ENCODE measurements at regions not wholly inside any gene's neighbourhood (a gene's known extent, or its start where the extent isn't known, plus 50 kb on each side); places are given as distances from the start of the nearest gene placed in this dataset.
A peak's percentile ranks its signal among the peaks of the same experiment; 100 is the strongest.

DNA sequence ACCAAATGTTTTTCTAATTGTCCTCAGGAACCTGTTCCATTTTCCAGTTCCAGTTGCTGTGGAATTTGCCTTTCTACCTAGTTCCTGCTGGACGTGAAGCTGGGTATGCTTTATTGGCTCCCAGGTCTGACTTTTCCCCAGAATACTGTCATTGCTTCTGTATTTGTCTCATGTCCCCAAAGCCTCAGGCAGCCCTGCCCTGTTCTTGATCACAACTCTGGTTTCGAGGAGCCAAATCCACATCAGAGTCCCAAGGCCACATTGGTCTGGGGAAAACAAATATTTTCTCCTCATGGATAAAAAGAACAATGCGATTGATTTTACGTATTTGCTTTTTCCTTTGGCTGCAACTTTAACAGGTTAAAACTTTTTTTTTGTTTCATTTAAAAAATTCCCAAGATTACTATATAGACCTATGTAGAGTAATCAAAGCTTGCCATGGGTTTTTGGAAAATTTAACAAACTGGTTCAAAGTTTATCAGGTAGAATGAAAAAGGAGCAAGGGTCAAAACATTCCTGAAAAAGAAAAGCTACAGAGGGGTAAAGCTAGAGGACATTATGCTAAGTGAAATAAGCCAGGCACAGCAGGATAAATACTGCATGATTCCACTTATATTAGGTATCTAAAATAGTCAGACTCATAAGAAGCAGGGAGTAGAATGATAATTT is 85.2 kb downstream of the MDH1 start:
- H3K36me3 Mint-ChIP-seq: peaks cover 0 to 4% (median 0%) of the 10 kb centered on the region in 3 donors
- POLR2A ChIA-PET: no interaction called here
- H3K9me3 Mint-ChIP-seq: peaks cover 0 to 8% (median 0%) of the 10 kb centered on the region in 9 donors
- no peak overlapping the region for H3K4me3 Mint-ChIP-seq
- DNase-seq: no peak
- H3K4me1 Mint-ChIP-seq: peaks cover 8 to 31% (median 13%) of the 10 kb centered on the region in 4 donors
- peaks cover 10 to 30% (median 18%) of the 10 kb centered on the region in 5 donors for H3K27me3 Mint-ChIP-seq
- H3K27ac Mint-ChIP-seq: no peak overlapping the region
- ATAC-seq: no peak

- H3K27ac Mint-ChIP-seq: peak overlapping the region in 1 of 10 donors; percentile 12
Observed at GRCh38 chr2:63675026-63675425, 86.3 kb downstream of the MDH1 start.

GRCh38 chr2:63676135-63676534 is 87.4 kb downstream of the MDH1 start:
- no peak overlapping the region for H3K27ac Mint-ChIP-seq

More at GRCh38 chr2:63675026-63675425, 86.3 kb downstream of the MDH1 start:
- ATAC-seq (no peak), DNase-seq (no peak)
- Mint-ChIP-seq H3K9me3 (peaks cover 0 to 8% (median 0%) of the 10 kb centered on the region in 9 donors), H3K27me3 (peaks cover 12 to 28% (median 18%) of the 10 kb centered on the region in 5 donors), H3K4me1 (peaks cover 8 to 34% (median 13%) of the 10 kb centered on the region in 4 donors), H3K4me3 (no peak overlapping the region), H3K36me3 (peaks cover 0 to 4% (median 0%) of the 10 kb centered on the region in 3 donors)
- POLR2A ChIA-PET: interaction anchor here (0.7 kb wide), 1 partner anchor 79 kb away, joined by 5 read pairs; no protein-coding TSS in a partner anchor

DNA sequence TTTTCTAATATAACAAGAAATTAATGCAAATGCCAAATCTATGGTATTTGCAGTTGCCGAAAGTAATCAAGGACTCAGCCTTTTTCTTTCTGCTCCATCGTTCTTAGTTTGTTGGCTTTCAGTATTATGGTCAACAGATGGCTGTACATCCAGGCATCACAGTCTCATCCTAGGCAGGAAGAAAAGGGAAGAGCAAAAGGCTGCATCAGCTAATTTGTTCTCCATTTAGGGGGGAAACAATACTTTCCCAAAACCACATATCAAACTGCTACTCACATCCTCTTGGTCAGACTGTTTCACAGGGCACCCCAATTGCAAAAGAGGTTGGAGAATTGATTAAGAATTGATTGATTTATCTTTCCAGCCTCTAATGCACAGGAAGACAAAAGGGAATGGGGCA is 89.3 kb downstream of the MDH1 start:
- POLR2A ChIA-PET: no interaction called here
- ATAC-seq: no peak
- Mint-ChIP-seq H3K27me3 (peaks cover 5 to 14% (median 9%) of the 10 kb centered on the region in 5 donors), H3K4me1 (peaks cover 8 to 34% (median 13%) of the 10 kb centered on the region in 4 donors), H3K9me3 (peaks cover 0 to 8% (median 0%) of the 10 kb centered on the region in 9 donors), H3K4me3 (no peak overlapping the region), H3K36me3 (peaks cover 0 to 6% (median 0%) of the 10 kb centered on the region in 3 donors), H3K27ac (peak overlapping the region in 1 of 10 donors; percentile 73)
- DNase-seq: no peak

More at GRCh38 chr2:63676135-63676534, 87.4 kb downstream of the MDH1 start:
- Mint-ChIP-seq H3K4me3 (peak overlapping the region in 3 of 10 donors; percentile 33 to 51 (median 43)), H3K27me3 (peaks cover 8 to 19% (median 11%) of the 10 kb centered on the region in 5 donors), H3K9me3 (peaks cover 0 to 8% (median 0%) of the 10 kb centered on the region in 9 donors), H3K4me1 (peaks cover 8 to 34% (median 13%) of the 10 kb centered on the region in 4 donors), H3K36me3 (peaks cover 0 to 4% (median 0%) of the 10 kb centered on the region in 3 donors)
- DNase-seq (no peak), ATAC-seq (no peak)
- POLR2A ChIA-PET: no interaction called here

DNA sequence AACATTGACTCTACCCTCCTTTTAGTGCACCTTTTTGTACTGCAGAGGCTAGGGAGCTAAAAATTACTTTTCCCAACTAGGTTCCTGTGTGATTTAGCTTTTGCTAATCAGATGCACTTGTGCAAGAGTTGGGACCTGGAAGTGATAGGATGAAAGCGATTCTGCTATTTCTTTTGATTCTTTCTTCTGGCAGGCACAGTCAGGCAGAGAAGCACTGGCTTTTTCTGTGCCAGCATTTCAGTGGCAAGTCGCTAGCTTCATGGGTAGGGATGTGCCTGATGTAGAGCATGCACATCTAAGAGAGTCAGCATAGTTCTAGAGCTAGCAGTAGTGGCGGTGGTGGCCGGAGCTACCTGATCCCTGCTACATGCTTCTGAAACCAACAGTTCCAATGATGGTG is 89.8 kb downstream of the MDH1 start:
- DNase-seq (no peak), ATAC-seq (no peak)
- H3K27me3 Mint-ChIP-seq: peaks cover 4 to 9% (median 5%) of the 10 kb centered on the region in 5 donors
- POLR2A ChIA-PET: no interaction called here
- H3K9me3 Mint-ChIP-seq: peaks cover 0 to 8% (median 0%) of the 10 kb centered on the region in 9 donors
- H3K4me1 Mint-ChIP-seq: peaks cover 8 to 34% (median 13%) of the 10 kb centered on the region in 4 donors
- peak overlapping the region in 1 of 10 donors; percentile 73 for H3K27ac Mint-ChIP-seq
- H3K36me3 Mint-ChIP-seq: peaks cover 0 to 4% (median 0%) of the 10 kb centered on the region in 3 donors
- no peak overlapping the region for H3K4me3 Mint-ChIP-seq

- H3K27ac Mint-ChIP-seq: no peak overlapping the region
- H3K36me3 Mint-ChIP-seq: peaks cover 0 to 4% (median 0%) of the 10 kb centered on the region in 3 donors
- no peak for DNase-seq
- ATAC-seq: no peak
- H3K4me1 Mint-ChIP-seq: peaks cover 8 to 34% (median 13%) of the 10 kb centered on the region in 4 donors
- peaks cover under 1 to 9% (median 5%) of the 10 kb centered on the region in 5 donors for H3K27me3 Mint-ChIP-seq
- POLR2A ChIA-PET: no interaction called here
- H3K9me3 Mint-ChIP-seq: peaks cover 0 to 8% (median 0%) of the 10 kb centered on the region in 9 donors
- H3K4me3 Mint-ChIP-seq: no peak overlapping the region
Observed at GRCh38 chr2:63679252-63679855, 90.6 kb downstream of the MDH1 start.

- peaks cover 0 to 4% (median 0%) of the 10 kb centered on the region in 3 donors for H3K36me3 Mint-ChIP-seq
- H3K27me3 Mint-ChIP-seq: peaks cover 0 to 9% (median 5%) of the 10 kb centered on the region in 5 donors
- DNase-seq (no peak), ATAC-seq (no peak)
- H3K4me3 Mint-ChIP-seq: no peak overlapping the region
- POLR2A ChIA-PET: no interaction called here
- peaks cover 0 to 8% (median 0%) of the 10 kb centered on the region in 9 donors for H3K9me3 Mint-ChIP-seq
- H3K27ac Mint-ChIP-seq: no peak overlapping the region
- H3K4me1 Mint-ChIP-seq: peaks cover 6 to 34% (median 13%) of the 10 kb centered on the region in 4 donors
Observed at GRCh38 chr2:63680455-63680854, 91.7 kb downstream of the MDH1 start.

- H3K4me1 Mint-ChIP-seq: peaks cover 6 to 24% (median 9%) of the 10 kb centered on the region in 4 donors
- H3K27ac Mint-ChIP-seq: peak overlapping the region in 1 of 10 donors; percentile 5
- H3K4me3 Mint-ChIP-seq: no peak overlapping the region
- peaks cover 0 to 9% (median 5%) of the 10 kb centered on the region in 5 donors for H3K27me3 Mint-ChIP-seq
- DNase-seq: no peak
- ATAC-seq: no peak
- peaks cover 0 to 6% (median 0%) of the 10 kb centered on the region in 9 donors for H3K9me3 Mint-ChIP-seq
- H3K36me3 Mint-ChIP-seq: peaks cover 0 to 4% (median 0%) of the 10 kb centered on the region in 3 donors
- POLR2A ChIA-PET: no interaction called here
Observed at GRCh38 chr2:63681896-63682295, 93.1 kb downstream of the MDH1 start.

DNA sequence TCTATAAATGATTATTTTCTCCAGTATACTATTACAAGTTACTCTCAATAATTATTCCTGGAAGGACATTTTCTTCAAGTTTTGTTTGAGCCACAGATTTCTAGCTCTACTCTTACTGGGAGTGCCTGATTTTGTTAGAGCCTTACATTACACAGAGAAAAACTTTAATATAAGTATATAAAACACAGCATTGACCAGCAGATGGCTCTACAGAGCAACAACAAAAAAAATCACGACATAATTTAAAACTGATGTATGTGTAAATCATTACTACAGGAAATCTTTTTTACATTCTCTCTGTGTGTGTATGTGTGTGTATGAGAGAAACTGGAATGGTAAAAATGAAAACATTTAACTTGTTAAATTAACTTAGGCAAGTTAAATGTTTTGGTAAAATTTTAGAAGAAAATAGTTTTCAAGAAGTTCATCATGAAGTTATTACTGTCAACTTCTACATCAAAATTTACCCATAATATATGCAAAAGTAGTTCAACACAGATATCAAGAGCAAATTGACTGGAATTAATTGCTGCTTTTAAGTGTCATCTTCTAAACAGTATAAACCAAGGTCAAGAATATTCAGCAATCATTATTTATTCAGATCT is 103.3 kb downstream of the MDH1 start:
- H3K27ac Mint-ChIP-seq: no peak overlapping the region
- ATAC-seq (peak; percentile 51 to 56), DNase-seq (peak in 7 of 10 donors; percentile 11 to 60 (median 30))
- H3K4me1 Mint-ChIP-seq: peaks cover 0 to 3% (median 0%) of the 10 kb centered on the region in 4 donors
- H3K4me3 Mint-ChIP-seq: no peak overlapping the region
- no peaks in the 10 kb centered on the region for H3K27me3 Mint-ChIP-seq
- POLR2A ChIA-PET: interaction anchor here (0.6 kb wide), 1 partner anchor 169 kb away, joined by 4 read pairs; no protein-coding TSS in a partner anchor
- no peaks in the 10 kb centered on the region for H3K36me3 Mint-ChIP-seq
- H3K9me3 Mint-ChIP-seq: no peaks in the 10 kb centered on the region

GRCh38 chr2:63695583-63695982 is 106.8 kb downstream of the MDH1 start:
- ATAC-seq (no peak), DNase-seq (no peak)
- no peaks in the 10 kb centered on the region for H3K27me3 Mint-ChIP-seq
- POLR2A ChIA-PET: no interaction called here
- H3K4me3 Mint-ChIP-seq: no peak overlapping the region
- no peaks in the 10 kb centered on the region for H3K9me3 Mint-ChIP-seq
- no peaks in the 10 kb centered on the region for H3K36me3 Mint-ChIP-seq
- peaks cover 0 to 3% (median 2%) of the 10 kb centered on the region in 4 donors for H3K4me1 Mint-ChIP-seq
- peak overlapping the region in 1 of 10 donors; percentile 45 for H3K27ac Mint-ChIP-seq

DNA sequence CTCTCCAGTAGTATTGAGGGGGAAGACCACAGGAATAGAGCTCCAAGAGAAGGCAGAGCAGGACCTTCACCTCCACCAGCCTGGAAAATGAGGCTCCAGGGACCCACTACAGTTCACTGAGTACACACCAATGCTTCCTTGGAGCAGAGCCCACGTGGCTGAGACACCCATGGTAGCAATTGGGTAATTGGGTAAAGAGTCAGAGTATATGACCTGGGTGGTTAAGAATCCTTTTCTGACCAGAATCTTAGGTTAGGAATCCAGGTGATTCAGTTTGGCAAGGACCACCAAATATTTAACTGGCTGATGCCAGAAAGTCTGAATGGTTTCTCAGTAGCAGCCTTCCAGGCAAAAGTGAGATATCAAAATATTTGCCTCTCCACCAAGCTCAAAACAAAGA is 107.7 kb downstream of the MDH1 start:
- POLR2A ChIA-PET: no interaction called here
- DNase-seq: no peak
- Mint-ChIP-seq H3K9me3 (no peaks in the 10 kb centered on the region), H3K27ac (no peak overlapping the region), H3K27me3 (no peaks in the 10 kb centered on the region), H3K36me3 (no peaks in the 10 kb centered on the region), H3K4me1 (peaks cover 0 to 3% (median 2%) of the 10 kb centered on the region in 4 donors), H3K4me3 (no peak overlapping the region)
- ATAC-seq: no peak

GRCh38 chr2:63697160-63697559 is 108.4 kb downstream of the MDH1 start:
- ATAC-seq (no peak), DNase-seq (no peak)
- no peaks in the 10 kb centered on the region for H3K36me3 Mint-ChIP-seq
- no peaks in the 10 kb centered on the region for H3K9me3 Mint-ChIP-seq
- no peaks in the 10 kb centered on the region for H3K27me3 Mint-ChIP-seq
- POLR2A ChIA-PET: no interaction called here
- H3K4me3 Mint-ChIP-seq: no peak overlapping the region
- H3K27ac Mint-ChIP-seq: no peak overlapping the region
- peaks cover 0 to 3% (median under 1%) of the 10 kb centered on the region in 4 donors for H3K4me1 Mint-ChIP-seq
